GM21576 (cell line): ENCODE measurements at regions not wholly inside any gene's neighbourhood (a gene's known extent, or its start where the extent isn't known, plus 50 kb on each side); places are given as distances from the start of the nearest gene placed in this dataset.
"Not testable (repeated sequence)": the region's sequence is repeated elsewhere in the genome, so short reads cannot be mapped to it uniquely, and the experiment has no call there.

ENCODE experiments used
- ATAC-seq: cut with Tn5 transposase; IDR thresholded peaks from one replicate; pipeline ENCODE4 v1.9.1; 2021; ENCODE audit warnings: mild to moderate bottlenecking, moderate library complexity; ENCODE audit not compliant: unreplicated experiment

DNA sequence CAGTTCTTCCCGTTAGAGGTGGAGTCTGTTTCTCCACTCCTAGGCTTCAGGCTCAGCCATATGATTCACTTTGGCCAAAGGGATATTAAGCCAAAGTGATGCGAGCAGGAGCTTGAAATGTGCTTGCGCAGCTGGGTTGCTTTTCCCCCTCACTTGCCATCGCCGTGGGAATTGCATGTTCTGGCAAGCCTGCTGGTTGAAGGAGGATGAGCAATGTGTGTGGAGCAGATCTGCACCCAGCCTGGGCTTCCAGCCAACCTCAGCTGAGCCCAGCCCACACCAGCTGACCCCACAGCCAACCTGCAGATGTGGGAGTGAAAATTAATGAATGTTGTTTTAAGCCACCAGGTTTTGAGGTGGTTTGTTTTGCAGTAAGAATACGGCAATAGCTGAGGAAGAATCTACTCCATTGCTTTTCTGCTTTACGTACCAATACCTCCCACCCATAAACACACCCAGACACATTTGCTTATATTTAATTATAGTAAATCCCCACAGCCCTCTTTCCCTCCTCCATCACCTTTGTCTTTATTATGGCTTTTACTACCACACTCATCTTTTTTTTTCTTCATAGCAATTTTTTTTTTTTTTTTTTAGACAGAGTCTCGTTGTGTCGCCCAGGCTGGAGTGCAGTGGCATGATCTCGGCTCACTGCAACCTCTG lies 132.8 kb upstream of the FUNDC1 start:
- no peak for ATAC-seq

DNA sequence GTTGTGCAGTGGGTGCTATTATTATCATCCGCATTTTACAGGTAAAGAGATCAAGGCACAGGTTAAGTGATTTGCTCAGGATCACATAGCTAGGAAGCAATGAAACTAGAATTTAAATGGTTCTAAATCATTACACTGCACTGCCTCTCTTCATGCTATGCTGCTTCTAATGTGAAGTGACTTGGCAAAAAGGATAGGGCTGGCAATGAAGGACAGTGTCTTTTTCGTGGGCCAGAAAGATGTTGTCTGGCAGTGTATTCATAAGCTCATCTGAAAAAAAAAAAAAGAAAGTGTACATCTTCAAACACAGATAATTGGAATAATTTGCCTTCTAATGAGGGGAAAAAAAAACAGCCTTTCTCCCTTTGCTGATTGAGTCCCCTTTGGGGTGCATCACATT lies 132.2 kb upstream of the FUNDC1 start:
- ATAC-seq: no peak

DNA sequence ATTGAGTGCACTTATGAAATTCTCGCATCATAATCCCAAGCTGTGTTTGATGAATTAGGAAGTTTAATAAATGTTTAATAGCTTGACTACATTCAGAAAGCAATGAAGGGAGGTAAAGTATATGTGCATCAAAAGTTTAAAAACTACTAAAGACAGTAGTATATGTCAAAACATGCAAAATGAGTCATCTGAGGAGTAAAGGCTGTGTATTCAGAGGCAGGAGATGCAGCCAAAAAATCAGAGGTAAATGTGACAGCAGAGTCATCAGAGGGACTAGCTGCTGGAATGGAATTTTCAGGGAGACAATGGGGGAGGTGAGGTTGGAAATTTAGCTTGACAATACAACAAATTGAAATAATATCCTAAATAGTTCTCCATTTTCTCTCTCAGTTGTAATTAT lies 127.0 kb upstream of the FUNDC1 start:
- no peak for ATAC-seq

DNA sequence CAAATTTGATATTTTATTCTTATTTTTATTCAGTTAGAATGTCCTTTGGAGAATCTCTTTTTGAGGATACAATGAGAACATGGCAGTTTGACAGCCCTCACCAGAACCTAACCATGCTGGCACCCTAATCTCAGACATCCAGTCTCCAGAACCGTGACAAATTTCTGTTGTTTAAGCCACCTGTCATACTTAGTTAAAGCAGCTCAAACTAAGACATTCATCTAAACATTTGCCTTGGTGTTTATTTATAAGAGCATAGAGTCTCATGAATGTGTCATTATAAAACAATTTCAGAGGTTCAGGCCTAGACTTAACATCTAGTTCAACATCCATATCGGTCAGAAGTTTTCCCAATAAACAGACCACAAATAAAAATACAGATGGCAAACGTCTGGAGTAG lies 125.1 kb upstream of the FUNDC1 start:
- no peak for ATAC-seq

DNA sequence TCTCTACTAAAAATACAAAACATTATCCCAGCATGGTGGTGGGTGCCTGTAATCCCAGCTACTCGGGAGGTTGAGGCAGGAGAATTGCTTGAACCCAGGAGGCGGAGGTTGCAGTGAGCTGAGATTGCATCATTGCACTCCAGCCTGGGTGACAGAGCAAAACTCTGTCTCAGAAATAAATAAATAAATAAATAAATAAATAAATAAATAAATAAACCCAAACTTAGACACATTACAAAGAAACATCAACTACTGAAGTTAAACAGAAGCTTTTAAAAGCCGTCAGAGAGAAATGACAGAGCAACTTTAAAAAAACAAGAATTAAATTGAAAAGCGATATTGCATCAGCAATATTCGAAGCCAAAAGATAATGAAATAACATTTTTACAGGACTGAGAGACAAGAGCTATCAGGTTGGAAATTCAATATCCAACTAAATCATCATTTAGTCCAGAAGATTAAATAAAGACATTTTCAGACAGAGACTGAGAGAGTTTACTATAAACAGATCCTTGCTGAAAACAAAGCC lies 115.1 kb upstream of the FUNDC1 start:
- ATAC-seq: not testable (repeated sequence)

DNA sequence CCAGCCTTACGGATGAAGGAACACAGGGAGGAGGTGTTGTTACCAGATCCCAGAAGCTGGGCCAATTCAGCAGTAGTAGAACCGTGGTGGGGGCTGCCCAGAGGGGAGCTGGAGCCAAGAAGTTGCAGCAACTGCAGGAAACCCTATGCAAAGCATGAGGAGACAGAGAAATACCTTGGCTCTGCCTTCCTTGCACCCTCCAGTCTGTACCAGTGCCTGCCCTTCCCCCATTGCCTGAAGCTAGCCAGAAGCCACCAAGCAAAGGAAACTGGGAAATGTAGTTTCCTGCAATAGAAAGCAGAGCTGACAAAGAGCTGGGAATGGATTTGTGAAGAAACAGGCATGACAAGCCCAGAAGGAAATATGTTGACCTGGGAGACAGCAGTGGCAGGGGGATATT lies 108.7 kb upstream of the FUNDC1 start:
- ATAC-seq: no peak

DNA sequence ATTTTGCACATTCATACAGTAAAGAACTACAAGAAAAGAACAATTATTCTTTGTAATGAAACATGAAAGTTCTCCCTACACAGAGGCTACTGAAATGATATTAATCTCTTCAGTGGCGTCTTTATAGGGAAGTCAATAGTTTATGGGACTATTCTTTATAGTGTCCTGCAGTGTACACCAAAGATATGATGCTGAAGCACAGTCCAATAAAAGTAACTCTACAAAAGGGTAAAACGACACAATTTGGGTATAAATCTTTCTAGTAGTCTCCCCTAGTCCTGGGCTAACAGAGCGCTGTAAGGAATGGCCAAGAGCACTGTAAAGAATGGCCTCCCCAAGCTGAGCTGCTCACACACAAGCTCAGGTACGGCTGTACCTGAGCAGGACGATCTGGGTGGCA lies 101.1 kb upstream of the FUNDC1 start:
- no peak for ATAC-seq

DNA sequence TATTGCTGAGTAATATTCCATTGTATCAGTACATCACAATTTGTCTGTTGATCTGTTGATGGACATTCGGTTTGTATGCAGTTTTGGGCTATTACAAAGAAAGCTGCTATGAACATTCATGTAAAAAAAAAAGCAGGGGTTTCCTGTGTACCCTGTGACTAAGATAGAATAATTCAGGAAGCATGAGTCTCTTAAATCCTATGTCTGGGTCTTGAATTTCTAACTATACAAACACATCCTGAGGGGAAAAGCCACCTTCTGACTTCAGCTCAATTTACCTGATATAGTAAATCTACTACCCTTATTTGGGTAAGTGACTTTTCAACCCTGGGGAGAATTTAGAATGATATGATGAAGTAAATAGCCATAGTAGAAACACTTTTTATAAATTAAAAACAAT lies 94.6 kb upstream of the FUNDC1 start:
- no peak for ATAC-seq

DNA sequence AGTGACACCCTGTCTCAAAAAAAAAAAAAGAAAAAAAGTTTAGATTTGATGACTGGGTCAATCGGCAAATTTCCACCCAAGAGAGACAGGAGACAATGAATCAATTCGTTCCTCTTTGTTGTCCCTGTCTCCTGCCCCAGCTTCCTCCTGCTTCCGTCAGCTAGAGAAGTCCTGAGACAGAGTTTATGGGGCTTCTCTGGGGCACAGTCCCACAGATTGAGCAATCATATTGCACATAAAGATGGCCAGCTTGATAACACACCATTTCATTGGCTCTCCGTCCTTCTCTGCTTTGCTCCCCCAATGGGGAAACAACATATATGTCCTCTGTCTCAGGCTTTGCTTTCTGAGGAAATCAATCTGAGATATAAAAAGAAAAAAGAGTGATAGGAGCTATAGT lies 78.4 kb upstream of the FUNDC1 start:
- no peak for ATAC-seq

DNA sequence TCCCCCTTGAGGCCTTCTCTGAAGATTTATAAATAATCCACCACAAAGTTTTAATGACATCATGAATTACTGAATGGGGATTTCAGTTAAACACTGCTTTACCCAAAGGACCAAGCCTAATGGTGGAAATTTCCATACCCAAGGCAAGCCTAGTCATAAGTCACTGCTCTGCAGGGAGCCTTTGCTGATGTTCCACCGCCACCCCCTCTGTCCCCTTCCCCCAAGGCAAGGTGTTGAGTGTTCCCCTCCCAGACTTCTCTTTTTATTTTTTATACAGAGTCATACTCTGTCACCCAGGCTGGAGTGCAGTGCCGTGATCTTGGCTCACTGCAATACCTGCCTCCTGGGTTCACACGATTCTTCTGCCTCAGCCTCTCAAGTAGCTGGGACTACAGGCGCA lies 76.4 kb upstream of the FUNDC1 start:
- no peak for ATAC-seq

DNA sequence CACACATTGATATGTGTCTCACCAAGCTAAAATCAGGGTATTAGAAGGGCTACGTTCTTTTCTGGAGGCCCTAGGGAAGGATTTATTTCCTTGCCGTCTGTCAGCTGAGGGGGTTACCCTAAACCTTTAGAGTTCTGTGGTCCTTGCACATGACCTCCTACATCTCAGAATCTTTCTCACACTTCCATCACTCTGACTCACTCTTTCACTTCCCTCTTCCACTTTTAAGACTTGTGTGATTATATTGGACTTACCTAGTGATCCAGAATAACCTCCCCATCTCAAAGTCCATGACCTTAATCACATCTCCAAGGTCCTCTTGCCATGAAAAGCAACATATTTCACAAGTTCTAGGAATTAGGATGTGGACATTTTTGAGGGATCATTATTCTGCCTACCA lies 53.6 kb upstream of the FUNDC1 start:
- ATAC-seq: peak; percentile 96
